A204.1 (cell line): ENCODE measurements at regions not wholly inside any gene's neighbourhood (a gene's known extent, or its start where the extent isn't known, plus 50 kb on each side); places are given as distances from the start of the nearest gene placed in this dataset.

ENCODE experiments used
- FAIRE-seq: peaks from 2 replicates; lab custom pipeline; 2012; peaks lifted over from hg19 to GRCh38; lab: Jason Lieb, UNC

DNA sequence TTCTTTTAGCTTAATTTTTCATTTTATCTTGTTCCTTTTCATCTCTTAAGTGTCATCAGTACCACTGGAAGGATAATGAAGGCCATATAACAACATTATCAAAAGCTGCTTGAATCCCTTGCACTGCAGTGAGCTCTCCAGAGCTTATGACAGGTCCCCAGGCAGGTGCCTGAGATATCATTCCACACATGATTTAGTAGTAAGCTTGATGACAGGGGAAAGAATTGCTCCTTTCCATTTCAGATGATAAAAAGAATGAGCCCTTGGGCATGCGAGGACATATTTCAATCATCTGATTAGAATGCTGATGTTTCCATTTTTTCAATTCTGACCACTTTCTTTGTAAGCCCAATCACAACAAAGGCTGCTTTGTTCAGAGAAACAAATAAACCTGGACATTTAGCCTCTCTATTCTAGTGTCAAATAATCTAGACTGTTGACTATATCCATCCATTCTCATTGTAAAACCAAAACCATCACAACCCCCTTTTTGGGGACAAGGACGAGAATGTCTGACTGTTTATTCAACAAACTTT, 567.8 kb downstream of the IGSF11 start:
- no peak for FAIRE-seq

DNA sequence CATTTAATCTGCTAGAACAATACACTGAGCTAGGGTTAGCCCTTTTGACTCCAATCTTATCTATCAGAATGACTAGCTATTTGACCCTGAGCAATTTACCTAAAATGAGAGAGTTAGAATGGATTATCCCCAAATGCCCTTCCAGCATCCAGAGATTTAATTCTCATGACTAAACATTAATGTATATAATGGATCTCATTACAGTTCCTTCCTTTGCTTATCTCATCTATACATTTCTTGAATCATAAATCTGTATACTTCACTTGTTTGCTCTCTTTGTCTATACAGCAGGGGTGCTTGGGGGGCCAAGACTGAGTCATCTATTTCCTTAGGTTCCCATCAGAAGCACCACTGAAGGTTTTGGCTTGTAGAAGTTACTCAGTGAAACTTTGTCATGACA, 565.8 kb downstream of the IGSF11 start:
- no peak for FAIRE-seq

DNA sequence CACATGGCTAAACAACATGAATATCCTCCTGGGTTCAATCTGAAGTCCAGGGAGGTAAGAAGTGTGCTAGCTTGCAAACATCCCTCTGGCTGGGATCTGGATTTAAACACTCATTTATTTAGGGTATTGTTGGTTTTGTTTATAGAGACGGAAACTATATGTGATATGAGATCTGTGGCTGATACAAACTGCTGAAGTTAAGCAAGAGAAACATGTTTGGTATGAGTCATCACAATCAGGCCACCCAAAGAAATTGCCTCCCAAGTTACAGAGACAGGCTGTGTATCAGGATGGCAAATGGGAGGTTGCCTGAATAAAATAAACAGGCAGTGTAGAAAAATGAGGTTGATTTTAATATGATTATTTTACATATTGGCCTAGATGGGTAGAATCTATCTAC, 562.1 kb downstream of the IGSF11 start:
- no peak for FAIRE-seq

DNA sequence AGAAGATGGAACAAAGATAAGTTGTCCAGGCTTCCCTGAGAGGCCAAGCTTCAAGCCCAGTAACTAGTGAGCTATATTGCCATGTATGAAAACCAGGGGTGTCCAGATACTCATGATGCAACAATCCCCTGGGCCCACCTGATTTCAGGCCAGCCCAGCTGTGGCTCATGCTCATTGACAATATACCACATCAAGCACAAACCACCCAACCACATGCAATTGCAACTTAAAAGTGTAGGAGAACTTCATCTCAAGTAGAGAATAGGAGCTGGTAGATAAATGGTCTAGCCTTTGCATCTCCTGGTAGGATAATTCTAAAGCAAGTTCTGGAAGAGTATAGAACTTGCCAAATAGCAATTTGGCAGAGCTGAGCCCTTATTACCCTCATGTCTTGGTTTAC, 561.3 kb downstream of the IGSF11 start:
- FAIRE-seq: no peak

DNA sequence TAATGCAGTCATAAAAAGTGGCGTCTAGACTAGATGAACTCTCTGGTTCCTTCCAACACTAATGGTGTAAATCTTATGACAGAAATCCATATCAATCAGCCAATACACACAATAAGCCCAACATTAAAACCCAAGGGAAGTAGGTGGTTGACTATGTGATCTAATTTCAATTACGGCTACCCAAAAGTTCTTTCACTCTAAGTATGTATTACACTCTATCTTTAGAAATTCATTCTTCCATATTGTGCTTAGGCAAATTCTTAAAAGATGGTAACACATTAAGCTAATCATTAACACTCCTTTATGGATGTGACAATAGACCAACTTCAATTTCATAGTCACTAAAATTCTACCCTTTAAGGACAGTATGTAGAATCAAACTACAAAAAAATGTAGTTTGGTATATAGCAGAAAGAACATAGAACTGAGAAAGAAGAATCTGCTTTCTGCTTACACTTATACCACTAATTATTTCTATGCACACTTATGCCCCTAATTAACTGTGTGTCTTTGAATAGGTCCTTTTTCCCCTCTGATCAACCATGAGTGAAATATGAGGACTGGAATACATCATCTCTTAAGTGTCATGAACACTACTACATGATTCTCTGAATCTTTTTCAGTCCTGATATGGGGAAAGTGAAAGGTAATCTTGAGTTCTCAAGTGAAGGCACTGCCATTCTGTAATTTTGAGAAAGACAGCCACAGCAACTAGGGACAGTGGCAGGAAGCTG, 557.6 kb downstream of the IGSF11 start:
- no peak for FAIRE-seq

DNA sequence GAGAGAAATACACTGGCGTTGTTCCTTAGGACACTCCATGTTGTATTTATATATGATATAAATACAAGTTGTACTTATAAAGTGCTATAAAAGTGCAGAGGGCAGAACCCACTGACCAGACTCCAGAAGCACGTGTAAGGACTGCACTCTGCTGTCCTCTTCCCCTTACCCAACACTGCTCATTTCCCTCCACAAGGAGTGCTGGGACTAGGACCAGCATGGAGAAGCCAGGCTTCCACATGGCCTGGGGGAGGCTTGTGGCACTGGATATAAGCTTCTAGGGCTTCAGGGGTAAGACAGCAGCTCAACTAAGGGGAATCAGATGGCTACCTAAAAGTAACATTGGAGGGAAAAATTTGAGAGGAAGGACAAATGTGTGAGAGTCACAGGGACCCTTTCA, 556.9 kb downstream of the IGSF11 start:
- FAIRE-seq: no peak

DNA sequence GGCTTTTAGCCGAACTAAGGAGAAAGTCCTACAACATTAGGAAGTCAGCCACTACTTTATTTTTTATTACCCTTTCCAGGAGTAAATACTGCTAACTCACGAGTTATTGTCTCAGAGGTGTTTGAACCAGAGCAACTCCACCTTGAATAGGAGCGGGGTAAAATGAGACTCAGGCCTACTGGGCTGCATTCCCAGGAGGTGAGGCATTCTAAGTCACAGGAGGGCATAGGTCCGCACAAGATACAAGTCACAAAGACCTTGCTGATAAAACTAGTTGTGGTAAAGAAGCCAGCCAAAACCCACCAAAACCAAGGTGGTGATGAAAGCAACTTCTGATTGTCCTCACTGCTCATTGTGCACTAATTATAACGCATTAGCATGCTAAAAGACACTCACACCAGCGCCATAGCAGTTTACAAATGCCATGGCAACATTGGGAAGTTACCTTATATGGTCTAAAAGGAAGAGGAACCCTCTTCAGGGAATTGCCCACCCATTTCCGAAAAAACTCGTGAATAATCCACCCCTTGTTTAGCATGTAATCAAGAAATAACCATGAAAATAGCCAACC, 555.9 kb downstream of the IGSF11 start:
- no peak for FAIRE-seq

DNA sequence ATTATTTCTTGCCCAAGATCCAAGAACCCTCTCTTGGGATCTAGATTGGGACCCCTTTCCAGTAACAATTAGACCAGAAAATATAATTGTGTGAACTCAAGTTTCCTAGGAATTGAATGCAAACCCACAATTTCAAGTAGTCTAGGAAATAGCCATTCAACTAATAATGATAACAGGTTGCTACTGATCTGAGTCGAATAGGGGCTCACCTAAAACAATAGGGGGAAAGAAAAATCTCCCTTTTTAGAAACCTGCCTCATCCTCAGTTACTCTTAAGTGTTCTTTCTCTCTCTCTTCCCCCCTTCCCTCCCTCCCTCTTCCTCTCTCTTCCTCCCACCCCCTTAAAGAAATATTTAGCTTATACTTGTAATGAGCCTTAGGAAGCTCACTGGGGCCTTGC, 555.3 kb downstream of the IGSF11 start:
- FAIRE-seq: no peak

DNA sequence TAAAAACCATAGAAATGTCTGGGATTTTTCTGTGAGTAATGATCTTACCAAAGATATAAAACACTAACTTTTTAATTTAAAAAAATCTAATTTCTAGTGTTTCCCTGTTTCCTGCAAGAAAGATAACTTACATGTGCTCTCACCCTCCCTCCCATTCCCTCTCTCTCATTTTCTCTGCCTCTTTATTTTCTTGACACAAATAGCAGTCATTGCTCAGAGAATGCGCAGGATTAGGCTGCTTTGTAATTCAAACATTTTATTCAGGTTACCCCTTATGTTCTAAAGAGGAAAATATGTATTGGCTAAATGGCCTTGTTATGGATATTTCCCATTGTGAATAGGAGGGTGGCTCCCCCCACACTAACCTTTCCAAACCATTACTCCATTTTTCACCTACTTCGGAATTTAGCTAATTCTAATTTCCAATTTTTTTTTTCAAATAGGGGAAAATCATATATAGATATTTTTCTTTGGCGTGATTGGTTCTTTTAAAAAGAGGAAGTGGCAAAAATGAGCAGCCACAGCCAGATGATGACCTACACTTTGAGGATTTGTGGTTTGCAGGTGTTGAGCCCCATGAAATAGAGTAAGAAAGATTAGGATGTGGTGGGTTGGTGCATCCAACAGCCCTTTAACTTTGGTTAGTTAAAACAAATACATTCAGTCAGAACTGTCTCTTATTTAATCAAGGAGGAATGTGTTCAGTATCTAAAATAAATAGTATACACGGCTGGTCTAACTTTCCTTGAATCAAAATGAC, 554.4 kb downstream of the IGSF11 start:
- no peak for FAIRE-seq

DNA sequence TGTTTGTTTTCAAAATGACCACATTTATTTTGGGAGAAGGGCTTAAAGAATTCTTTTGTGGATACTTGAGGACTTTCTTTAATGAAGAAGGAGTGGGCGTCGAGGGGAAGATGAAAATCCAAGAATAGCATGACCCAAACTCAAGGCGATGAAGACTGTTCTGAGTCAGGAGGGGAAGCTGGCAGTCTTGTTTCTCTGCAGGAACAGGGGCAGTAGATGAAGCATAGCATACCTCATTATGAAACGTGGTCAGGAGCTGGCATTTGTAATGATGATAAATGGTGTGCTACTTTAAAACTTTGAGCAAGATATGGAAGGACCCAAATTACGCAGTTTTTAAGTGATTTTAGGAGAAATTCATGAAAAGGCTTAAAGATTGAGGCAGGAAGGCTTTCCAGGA, 549.0 kb downstream of the IGSF11 start:
- FAIRE-seq: no peak

DNA sequence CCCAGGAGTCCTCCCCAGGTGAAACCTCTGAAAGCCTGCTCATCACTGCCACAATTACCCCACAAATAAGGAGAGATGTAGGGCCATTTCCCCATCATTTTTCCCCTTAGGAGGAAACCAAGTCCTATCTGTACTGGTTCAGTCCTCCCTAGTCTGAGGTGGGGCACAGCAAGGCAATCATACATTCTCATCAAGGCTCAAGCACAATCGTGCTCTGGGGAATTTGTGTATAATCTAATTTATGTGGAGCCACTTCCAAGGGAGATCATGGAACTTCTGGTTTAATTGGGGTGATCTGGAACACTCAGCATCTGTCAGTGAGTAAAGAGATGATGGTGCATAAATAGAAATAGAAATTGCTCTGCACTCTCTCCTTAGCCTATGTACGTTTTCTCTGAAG, 546.9 kb downstream of the IGSF11 start:
- FAIRE-seq: no peak

DNA sequence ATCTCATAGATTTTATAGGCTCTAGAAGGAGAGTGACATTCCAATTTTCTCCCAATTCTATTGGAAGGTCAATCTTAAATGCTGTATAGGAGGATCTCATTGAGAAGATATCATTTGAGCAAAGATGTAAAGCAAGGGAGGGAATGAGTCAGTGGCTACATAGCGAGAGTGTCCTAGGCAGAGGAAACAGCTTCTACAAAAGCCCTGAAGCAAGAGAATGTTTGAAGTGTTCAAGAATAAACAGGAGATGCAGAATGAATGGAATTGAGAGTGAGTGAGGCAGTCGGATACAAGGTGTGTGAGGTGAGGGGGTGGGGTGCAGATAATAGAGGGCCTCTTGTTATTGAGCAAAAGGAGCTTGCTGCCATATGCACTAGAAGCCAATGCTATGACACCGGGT, 545.9 kb downstream of the IGSF11 start:
- no peak for FAIRE-seq

DNA sequence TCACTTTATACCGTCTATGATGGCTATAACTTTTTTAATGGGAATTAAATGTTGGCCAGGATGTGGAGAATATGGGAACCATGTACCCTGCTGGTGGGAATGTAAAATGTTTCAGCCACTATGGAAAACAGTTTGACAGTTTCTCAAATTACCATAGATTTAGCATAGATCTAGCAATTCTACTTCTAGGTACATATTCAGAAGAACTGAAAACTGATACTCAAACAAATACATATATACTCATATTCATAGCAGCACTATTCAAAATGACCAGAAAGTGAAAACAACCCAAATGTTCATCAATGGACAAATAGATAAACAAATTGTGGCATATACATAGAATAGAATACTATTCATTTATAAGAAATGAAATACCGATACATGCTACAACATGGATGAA, 539.4 kb downstream of the IGSF11 start:
- no peak for FAIRE-seq

DNA sequence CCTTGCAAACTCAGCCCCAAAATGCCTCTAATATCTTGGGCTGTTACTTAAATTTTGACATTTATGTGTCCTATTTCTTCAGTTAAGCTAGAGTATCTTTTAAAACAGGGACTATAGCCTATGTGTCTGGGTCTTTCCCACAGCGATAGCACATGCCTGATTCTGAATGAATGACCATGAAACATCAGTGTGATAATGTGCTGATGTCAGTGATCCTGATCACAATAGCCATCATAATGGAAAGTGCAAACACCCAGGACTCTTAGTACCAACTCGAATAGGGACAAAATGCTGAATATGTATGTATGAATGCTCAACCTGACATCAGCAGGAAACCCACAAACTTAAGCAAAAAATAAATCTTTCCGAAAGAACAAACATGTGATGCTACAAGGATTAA, 537.4 kb downstream of the IGSF11 start:
- no peak for FAIRE-seq

DNA sequence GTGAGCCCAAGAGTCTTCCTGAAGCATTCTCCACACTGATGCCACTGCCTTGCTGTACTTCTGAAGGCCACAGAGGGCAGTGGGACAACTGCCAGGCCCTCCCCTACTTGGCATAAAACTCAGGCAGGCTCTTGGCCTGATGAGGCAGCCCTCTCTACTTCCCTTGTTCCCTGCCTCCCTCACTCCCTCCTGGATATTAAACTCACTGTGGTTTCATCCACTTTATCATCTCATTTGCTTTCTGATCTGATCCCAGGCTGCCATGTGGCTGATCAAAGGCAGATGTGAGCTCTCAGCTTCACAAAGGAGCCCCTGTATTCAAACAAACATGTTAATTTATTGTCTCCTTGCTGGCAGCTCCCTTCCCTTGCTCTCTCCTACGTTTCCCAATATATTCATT, 533.5 kb downstream of the IGSF11 start:
- FAIRE-seq: no peak

DNA sequence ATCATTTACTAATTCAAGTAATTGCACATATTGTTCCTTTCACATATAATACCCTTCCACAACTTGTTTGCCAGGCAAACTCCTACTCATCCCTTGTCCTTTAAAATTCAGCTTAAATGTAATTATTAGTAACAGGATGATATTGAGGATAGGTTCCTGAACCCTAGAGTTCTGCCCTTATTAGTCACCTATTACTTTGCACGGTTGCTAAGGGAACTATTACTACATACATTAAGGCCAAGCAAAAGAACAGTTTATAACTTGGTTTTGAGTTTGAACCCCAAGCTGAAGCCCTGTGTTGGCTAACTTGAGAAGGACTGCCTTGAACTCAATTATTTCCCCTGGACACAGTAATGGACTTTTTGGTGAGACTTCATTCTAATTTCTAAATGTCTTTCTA, 529.7 kb downstream of the IGSF11 start:
- FAIRE-seq: no peak

DNA sequence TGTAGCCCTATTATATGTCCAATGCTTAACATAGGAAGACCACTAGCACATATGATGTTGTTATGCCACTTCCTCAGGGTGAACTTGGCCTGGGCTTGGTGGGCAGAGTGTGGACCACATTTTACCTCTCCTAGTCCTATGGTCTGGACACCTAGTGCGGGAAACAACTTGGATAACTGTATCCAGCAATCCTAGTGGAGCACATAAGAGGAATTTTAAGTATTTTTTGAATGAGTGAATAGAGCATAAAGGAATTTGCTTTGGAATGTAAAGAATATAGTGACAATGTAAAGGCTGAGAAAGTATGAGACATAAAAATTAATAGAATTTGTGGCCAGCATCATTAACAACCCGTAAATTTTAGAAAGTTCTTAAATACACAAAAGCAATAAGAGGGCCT, 528.9 kb downstream of the IGSF11 start:
- no peak for FAIRE-seq

DNA sequence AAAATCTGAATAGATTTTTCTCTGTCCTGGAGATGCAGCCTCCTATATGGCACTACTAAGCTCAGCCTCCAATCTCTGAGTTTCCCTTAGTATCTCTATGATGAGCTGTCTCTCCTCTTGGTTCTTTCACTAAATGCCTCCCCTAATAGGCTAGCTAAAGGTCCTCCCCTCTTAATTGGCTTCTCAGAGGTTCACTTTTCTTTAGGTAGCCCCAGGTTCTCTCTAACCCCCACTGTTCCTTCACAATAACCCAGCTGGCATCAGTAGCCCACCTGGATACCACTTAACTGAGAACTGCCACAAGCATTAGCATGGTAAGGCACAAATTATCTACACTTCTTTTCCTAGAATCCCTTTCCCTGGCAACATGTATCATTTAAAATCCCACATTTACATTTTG, 523.2 kb downstream of the IGSF11 start:
- FAIRE-seq: no peak

DNA sequence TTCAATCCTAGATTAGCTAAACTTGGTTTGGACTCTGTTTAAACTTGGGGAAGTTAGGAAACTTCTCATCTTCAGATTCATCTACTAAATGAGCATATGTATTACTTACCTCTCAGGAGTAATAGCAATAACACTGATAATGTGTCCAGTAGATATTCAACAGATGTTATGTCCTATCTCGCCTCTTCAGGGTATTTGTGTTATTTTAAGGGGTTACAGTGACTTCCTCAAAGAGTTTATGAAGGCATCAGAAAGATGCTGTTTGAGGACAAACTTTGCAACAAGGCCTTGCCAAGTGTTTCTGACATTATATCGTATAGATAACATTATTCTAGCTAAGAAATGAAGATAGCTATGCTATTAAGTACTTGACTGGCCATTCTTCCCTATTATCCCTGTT, 522.3 kb downstream of the IGSF11 start:
- no peak for FAIRE-seq

DNA sequence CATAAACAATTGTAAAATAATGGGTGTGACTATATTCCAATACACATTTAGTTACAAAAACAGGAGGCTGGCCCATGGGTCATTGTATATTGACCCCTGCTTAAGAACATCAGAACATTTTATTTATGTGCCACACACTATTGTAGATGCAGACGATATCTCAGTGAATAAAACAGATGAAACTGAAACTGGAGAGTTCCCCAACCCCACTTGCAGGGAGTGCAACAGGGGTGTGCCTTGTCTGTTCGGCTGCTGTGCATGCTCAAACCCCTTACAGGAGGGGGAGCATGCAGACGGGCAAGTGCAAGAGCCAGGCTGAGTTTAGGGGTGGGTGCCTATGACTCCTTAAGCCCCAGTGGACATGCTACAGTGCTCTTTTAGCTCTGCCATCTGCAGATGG, 509.6 kb downstream of the IGSF11 start:
- FAIRE-seq: no peak

DNA sequence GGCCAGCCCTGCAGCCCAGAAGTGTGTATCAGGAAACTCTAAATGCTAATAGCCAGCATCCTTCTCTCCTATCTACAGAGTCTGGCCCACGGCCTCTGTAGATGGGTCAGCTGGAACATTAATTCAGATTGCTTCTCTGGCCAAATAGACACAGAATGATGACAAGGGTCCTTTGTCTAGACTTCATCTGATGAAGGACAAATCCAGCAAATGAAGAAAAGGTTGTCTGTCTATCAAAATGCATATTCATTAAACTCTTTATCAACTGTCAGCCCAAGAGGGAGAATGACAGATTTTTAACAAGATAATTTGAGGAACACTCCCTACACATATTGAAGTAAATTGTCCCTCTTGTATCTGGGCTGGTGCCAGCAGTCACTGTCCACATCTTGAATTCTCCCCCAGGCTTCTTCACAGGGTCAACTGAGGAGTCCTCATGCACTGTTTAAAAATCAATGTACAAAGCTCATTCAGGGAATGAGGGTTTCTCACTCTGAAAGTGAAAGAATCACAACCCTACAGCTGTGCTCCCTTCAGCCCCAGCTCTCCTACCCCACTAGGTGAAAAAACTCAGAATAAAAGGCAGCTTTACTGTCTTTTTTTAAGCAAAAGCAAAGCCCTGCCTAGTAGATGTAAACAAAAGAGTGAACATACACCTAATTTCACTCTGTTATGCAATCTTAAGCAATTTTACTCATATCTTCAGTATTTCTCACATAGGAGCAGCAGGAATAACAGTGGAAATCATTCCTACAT, 507.7 kb downstream of the IGSF11 start:
- FAIRE-seq: no peak

DNA sequence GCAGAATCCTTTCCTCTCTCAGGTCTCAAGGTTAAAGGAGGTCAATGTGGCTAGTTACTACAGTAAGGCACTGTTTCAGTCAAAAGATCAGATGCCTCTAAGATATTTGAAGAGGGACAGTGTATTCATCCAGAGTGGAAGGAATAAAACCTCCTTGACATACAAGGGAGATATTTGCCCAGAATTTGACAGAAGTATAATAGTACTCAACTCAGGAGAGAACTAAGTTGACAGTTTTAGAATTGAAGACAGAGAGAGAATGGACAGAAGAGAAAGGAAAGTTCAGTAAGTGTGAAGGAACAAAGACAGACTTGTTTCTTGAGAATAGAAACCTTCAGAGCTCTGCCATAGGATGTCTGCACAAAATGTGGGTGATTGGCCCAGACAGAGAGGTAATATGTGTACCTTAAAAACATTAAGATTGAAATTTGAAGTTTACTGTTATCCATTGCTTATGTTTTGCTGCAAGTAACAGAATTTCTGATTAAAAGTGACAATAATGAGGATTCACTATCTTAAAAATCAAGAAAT, 507.1 kb downstream of the IGSF11 start:
- FAIRE-seq: no peak

DNA sequence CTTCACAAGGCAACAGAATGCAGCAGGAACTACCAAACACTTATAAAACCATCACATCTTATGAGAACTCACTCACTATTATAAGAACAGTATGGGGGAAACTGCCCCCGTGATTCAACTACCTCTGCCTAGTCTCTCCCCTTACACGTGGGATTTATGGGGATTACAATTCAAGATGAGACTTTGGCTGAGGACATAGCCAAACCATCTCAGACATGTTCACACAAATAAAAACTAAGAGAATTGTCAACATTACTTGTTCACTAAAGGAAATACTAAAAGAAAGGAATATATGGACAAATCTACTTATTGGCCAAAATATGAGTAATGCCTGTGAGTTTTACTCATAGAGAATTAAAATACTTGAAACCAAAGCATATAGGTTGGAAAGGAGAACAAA, 505.1 kb downstream of the IGSF11 start:
- no peak for FAIRE-seq
